Caco-2 (cell line): ENCODE measurements at regions not wholly inside any gene's neighbourhood (a gene's known extent, or its start where the extent isn't known, plus 50 kb on each side); places are given as distances from the start of the nearest gene placed in this dataset.

ENCODE experiments used
- BruUV-seq: library from RNA; stranded (reverse); fragments of 400-500 nt; replicated peaks from 2 replicates; lab custom pipeline; 2021; lab: Mats Ljungman, UMichigan
- CTCF ChIA-PET: fragments of 300-600 bp; sonication (Branson Sonifier 250); formaldehyde crosslinking; loops from one replicate; lab custom pipeline; 2022; ENCODE audit warnings: antibody characterized with exemption; lab: Charles Lee
- POLR2A ChIA-PET: fragments of 300-600 bp; sonication (Branson Sonifier 250); formaldehyde crosslinking; loops from one replicate; lab custom pipeline; 2022; ENCODE audit warnings: antibody characterized with exemption; lab: Charles Lee
- DNase-seq, 2 experiments: peaks; one replicate each; pipeline versions ENCODE4 v3.0.0 to v3.0.0-alpha.2; 2020 to 2022
- H3K27me3 ChIP-seq: replicated peaks from 2 replicates; pipeline ENCODE4 v1.6.0; 2011; ENCODE audit warnings: low read length; ENCODE audit not compliant: control insufficient read depth, insufficient read depth
- H3K36me3 ChIP-seq: 2 replicates; pipeline ENCODE4 v1.5.1; 2011; ENCODE audit warnings: low read length; ENCODE audit not compliant: control insufficient read depth, insufficient read depth
- H3K4me1 ChIP-seq: fragments of 250-450 bp; sonication (Bioruptor Pico); 2 replicates; pipeline ENCODE4 v1.5.1; 2020; ENCODE audit warnings: mild to moderate bottlenecking
- H3K4me3 ChIP-seq: 2 replicates; pipeline ENCODE4 v1.5.1; 2011; ENCODE audit warnings: low read depth, mild to moderate bottlenecking, control low read depth, low read length
- H3K9me3 ChIP-seq: fragments of 250-450 bp; sonication (Bioruptor Pico); 2 replicates; pipeline ENCODE4 v1.5.1; 2020; ENCODE audit warnings: mild to moderate bottlenecking, moderate library complexity
- H3K27ac Mint-ChIP-seq: one replicate; pipeline ENCODE4 v1.8.0; 2022; ENCODE audit warnings: mixed read lengths; ENCODE audit not compliant: unreplicated experiment
- H3K27me3 Mint-ChIP-seq: one replicate; pipeline ENCODE4 v1.8.0; 2022; ENCODE audit warnings: mixed read lengths; ENCODE audit not compliant: insufficient read depth, unreplicated experiment
- H3K36me3 Mint-ChIP-seq: one replicate; pipeline ENCODE4 v1.8.0; 2022; ENCODE audit warnings: mild to moderate bottlenecking, mixed read lengths; ENCODE audit not compliant: insufficient read depth, unreplicated experiment
- H3K4me1 Mint-ChIP-seq: one replicate; pipeline ENCODE4 v1.8.0; 2022; ENCODE audit warnings: low read depth, mixed read lengths; ENCODE audit not compliant: unreplicated experiment
- H3K4me3 Mint-ChIP-seq: one replicate; pipeline ENCODE4 v1.8.0; 2022; ENCODE audit warnings: mild to moderate bottlenecking, moderate library complexity, mixed read lengths; ENCODE audit not compliant: unreplicated experiment
- H3K9me3 Mint-ChIP-seq: one replicate; pipeline ENCODE4 v1.8.0; 2022; ENCODE audit warnings: mixed read lengths; ENCODE audit not compliant: unreplicated experiment
- intact Hi-C: fragments of 100-400 bp; cut with micrococcal nuclease; formaldehyde crosslinking; loops from one replicate; pipeline ENCODE4 v1.10.0; 2022; ENCODE audit not compliant: unreplicated experiment
- TF ChIP-seq, protein P1 (sequence below), 2 experiments: fragments of 200-600 bp in 1 of 2; IDR thresholded peaks; 1 replicate in 1 of 2; 2 replicates in 1 of 2; pipeline versions ENCODE4 v1.5.1 to v1.8.0; 2011 to 2022; ENCODE audit warnings: antibody characterized with exemption in 1 of 2, control low read depth in 1 of 2, inconsistent platforms in 1 of 2, low read depth in 1 of 2, low read length in 1 of 2, mild to moderate bottlenecking in 1 of 2, moderate library complexity in 1 of 2; ENCODE audit not compliant: insufficient read depth in 1 of 2, severe bottlenecking in 1 of 2, unreplicated experiment in 1 of 2

DNA sequence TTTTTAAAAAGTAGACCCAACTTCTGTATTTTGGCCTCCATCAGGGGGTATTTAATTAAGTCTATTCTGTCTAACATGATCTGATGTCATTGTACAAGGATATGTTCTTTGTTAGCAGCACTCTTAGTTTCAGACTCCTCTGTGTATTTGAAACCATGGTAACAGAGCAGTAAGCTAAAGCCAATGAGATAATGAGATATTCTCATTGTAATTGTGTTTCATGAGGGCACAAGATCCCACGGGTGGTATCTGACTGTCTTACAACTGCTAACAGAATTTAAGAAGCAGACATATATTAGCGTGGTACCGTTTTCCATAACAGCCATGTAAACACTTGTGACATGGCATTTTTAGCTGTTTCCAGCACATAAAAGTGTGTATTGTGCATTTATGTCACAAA lies 251.2 kb upstream of the VEPH1 start:
- Mint-ChIP-seq H3K4me3 (no peak overlapping the region), H3K36me3 (no peaks in the 10 kb centered on the region), H3K27me3 (peaks cover 10% of the 10 kb centered on the region), H3K4me1 (no peaks in the 10 kb centered on the region), H3K27ac (no peak overlapping the region), H3K9me3 (no peaks in the 10 kb centered on the region)
- no TSS peak for BruUV-seq
- no peak for DNase-seq
- no peaks in the 10 kb centered on the region for H3K4me1 ChIP-seq
- TF ChIP-seq, protein P1, sequence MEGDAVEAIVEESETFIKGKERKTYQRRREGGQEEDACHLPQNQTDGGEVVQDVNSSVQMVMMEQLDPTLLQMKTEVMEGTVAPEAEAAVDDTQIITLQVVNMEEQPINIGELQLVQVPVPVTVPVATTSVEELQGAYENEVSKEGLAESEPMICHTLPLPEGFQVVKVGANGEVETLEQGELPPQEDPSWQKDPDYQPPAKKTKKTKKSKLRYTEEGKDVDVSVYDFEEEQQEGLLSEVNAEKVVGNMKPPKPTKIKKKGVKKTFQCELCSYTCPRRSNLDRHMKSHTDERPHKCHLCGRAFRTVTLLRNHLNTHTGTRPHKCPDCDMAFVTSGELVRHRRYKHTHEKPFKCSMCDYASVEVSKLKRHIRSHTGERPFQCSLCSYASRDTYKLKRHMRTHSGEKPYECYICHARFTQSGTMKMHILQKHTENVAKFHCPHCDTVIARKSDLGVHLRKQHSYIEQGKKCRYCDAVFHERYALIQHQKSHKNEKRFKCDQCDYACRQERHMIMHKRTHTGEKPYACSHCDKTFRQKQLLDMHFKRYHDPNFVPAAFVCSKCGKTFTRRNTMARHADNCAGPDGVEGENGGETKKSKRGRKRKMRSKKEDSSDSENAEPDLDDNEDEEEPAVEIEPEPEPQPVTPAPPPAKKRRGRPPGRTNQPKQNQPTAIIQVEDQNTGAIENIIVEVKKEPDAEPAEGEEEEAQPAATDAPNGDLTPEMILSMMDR (IDR thresholded peaks at IDR 0.05; ENCODE audit: insufficient read depth in 1 of 2, low read depth in 1 of 2, low read length in 1 of 2, severe bottlenecking in 1 of 2, unreplicated experiment in 1 of 2) = no peak
- H3K27me3 ChIP-seq = no peaks in the 10 kb centered on the region; the same call in 1 of the 2 replicates
- no peak overlapping the region for H3K4me3 ChIP-seq
- ChIA-PET POLR2A (no interaction called here), CTCF (no interaction called here)
- no peaks in the 10 kb centered on the region; the same call in 1 of the 2 replicates for H3K9me3 ChIP-seq
- intact Hi-C loops = no loop called here
- no peaks in the 10 kb centered on the region for H3K36me3 ChIP-seq

DNA sequence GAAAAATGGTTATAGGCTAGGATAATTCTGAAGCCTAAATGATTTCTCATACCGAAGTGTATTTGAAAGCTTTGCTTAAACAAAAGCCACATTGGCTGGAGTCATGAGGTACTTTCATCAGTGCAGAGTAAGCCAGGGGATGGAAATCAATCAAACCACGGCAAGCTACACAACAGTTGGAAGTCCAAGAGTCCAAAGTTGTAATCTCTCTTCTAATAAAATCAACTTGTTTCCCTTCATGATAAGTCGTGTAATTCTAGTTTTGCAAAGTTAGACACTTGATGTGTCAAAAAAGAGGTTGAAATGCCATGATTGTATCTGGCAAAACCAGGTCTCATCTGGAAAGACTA lies 250.5 kb upstream of the VEPH1 start:
- intact Hi-C loops = no loop called here
- H3K4me3 ChIP-seq = no peak overlapping the region
- no peak overlapping the region for H3K27ac Mint-ChIP-seq
- no peaks in the 10 kb centered on the region; the same call in 1 of the 2 replicates for H3K27me3 ChIP-seq
- no peak overlapping the region for H3K4me3 Mint-ChIP-seq
- no TSS peak for BruUV-seq
- no peaks in the 10 kb centered on the region; the same call in 1 of the 2 replicates for H3K9me3 ChIP-seq
- H3K27me3 Mint-ChIP-seq = peaks cover 10% of the 10 kb centered on the region
- CTCF ChIA-PET = no interaction called here
- DNase-seq = no peak
- TF ChIP-seq, protein P1 (IDR thresholded peaks at IDR 0.05; ENCODE audit: insufficient read depth in 1 of 2, low read depth in 1 of 2, low read length in 1 of 2, severe bottlenecking in 1 of 2, unreplicated experiment in 1 of 2) = no peak
- no peaks in the 10 kb centered on the region for H3K36me3 Mint-ChIP-seq
- H3K4me1 Mint-ChIP-seq = no peaks in the 10 kb centered on the region
- no peaks in the 10 kb centered on the region for H3K36me3 ChIP-seq
- H3K9me3 Mint-ChIP-seq = no peaks in the 10 kb centered on the region
- POLR2A ChIA-PET = no interaction called here
- no peaks in the 10 kb centered on the region for H3K4me1 ChIP-seq

DNA sequence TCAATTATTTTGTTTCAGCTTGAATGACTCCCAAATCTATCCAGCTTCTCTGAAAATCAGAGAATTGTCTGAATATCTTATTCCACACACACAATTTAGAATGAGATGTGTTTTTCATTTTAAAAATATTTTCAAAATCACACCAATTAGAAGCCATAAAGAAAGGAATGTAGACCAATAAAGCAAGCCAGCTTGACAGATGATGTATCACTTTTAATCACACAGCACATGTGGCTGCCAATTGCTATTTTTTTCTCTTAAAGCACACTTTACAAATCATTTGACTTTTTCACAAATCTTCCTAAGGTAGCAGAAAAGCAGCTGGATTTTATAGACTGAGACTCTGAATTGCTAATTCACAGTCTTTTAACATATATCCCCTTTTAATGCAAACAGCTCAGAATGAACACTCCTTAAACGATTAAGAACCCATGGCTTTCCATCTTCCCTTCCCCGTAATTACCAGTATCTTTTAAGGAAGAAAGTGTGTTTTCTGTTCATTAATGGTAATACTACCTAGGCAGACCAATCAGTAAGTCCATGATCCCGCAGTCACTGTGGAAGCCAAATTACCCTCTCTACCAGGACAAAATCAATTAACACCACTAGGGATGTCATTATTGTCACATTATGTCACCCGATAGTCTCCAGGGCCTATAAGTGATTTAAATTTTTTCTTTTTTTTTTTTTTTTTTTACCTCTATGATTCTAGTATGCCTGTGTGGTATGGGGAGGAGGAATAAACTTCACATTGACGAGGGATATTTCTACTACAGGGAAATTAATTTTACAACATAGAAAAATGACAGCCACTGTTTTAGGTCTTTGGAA lies 250.0 kb upstream of the VEPH1 start:
- H3K36me3 Mint-ChIP-seq = no peaks in the 10 kb centered on the region
- CTCF ChIA-PET = no interaction called here

More for the DNA sequence above, 250.0 kb upstream of the VEPH1 start:
- no TSS peak for BruUV-seq
- Mint-ChIP-seq H3K27me3 (peaks cover 10% of the 10 kb centered on the region), H3K4me3 (no peak overlapping the region), H3K9me3 (no peaks in the 10 kb centered on the region), H3K4me1 (no peaks in the 10 kb centered on the region), H3K27ac (no peak overlapping the region)
- Histone ChIP-seq H3K36me3 (no peaks in the 10 kb centered on the region), H3K27me3 (no peaks in the 10 kb centered on the region; the same call in 1 of the 2 replicates), H3K4me3 (no peak overlapping the region), H3K4me1 (no peaks in the 10 kb centered on the region), H3K9me3 (no peaks in the 10 kb centered on the region; the same call in 1 of the 2 replicates)
- TF ChIP-seq, protein P1 (IDR thresholded peaks at IDR 0.05; ENCODE audit: insufficient read depth in 1 of 2, low read depth in 1 of 2, low read length in 1 of 2, severe bottlenecking in 1 of 2, unreplicated experiment in 1 of 2) = no peak
- DNase-seq = no peak
- intact Hi-C loops = no loop called here
- POLR2A ChIA-PET = no interaction called here
